HCT116 (cell line): ENCODE measurements at regions not wholly inside any gene's neighbourhood (a gene's known extent, or its start where the extent isn't known, plus 50 kb on each side); places are given as distances from the start of the nearest gene placed in this dataset.

ENCODE experiments used
- ATAC-seq: fragments of 200-7000 bp; cut with Tn5 transposase; 2 replicates; pipeline ENCODE4 v1.9.1; 2020; ENCODE audit warnings: mild to moderate bottlenecking, moderate library complexity
- BruUV-seq: library from RNA; stranded (reverse); fragments of 400-500 nt; replicated peaks from 2 replicates; lab custom pipeline; 2021; lab: Mats Ljungman, UMichigan
- CTCF ChIA-PET: fragments of 300-600 bp; sonication (Branson Sonifier 250); formaldehyde crosslinking; loops from one replicate; lab custom pipeline; 2021; ENCODE audit warnings: antibody characterized with exemption; lab: Charles Lee
- POLR2A ChIA-PET: fragments of 300-600, 350-600 bp; sonication (Branson Sonifier 250); formaldehyde crosslinking; loops from one replicate; lab custom pipeline; 2021; ENCODE audit warnings: antibody characterized with exemption; lab: Charles Lee
- RAD21 ChIA-PET, 2 experiments: fragments of 300-600 bp; sonication (Branson Sonifier 250); formaldehyde crosslinking; loops; one replicate each; lab custom pipeline; 2023; ENCODE audit warnings: low total read pairs in 2 of 2; ENCODE audit not compliant: uncharacterized antibody in 2 of 2, unreplicated experiment in 2 of 2, low non-redundant PET in 1 of 2; lab: Charles Lee
- DNase-seq: peaks from one replicate; pipeline ENCODE4 v3.0.0-alpha.2; 2010; ENCODE audit warnings: low read depth, low spot score
- H2AFZ ChIP-seq: fragments of 200-600 bp; shearing (Covaris generic), sonication (generic); 2 replicates; pipeline ENCODE4 v1.6.1; 2017; ENCODE audit warnings: low read depth, mixed run types, mixed read lengths, antibody characterized with exemption, low read length; ENCODE audit not compliant: poor library complexity, severe bottlenecking
- H3K27ac ChIP-seq: 2 replicates; pipeline ENCODE4 v1.5.1; 2012; ENCODE audit warnings: low read depth, low read length
- H3K27me3 ChIP-seq: fragments of 200-600 bp; sonication (generic); 2 replicates; pipeline ENCODE4 v1.6.1; 2016; ENCODE audit warnings: mixed run types, low read length, mixed read lengths; ENCODE audit not compliant: insufficient read depth
- H3K36me3 ChIP-seq, 2 experiments: fragments of 200-500 bp in 1 of 2; fragments of 200-600 bp in 1 of 2; sonication (Bioruptor generic) in 1 of 2; sonication (generic) in 1 of 2; 2 replicates each; pipeline versions ENCODE4 v1.5.1 to v1.6.1; 2014 to 2016; ENCODE audit warnings: low read length in 2 of 2, inconsistent platforms in 1 of 2, mixed read lengths in 1 of 2, mixed run types in 1 of 2; ENCODE audit not compliant: insufficient read depth in 2 of 2, control insufficient read depth in 1 of 2
- H3K4me1 ChIP-seq, 2 experiments: fragments of 200-600 bp in 1 of 2; sonication (generic) in 1 of 2; 2 replicates each; pipeline versions ENCODE4 v1.5.1 to v1.6.1; 2012 to 2017; ENCODE audit warnings: low read length in 2 of 2, inconsistent platforms in 1 of 2, mild to moderate bottlenecking in 1 of 2, mixed read lengths in 1 of 2, mixed run types in 1 of 2, moderate library complexity in 1 of 2; ENCODE audit not compliant: insufficient read depth in 2 of 2, control insufficient read depth in 1 of 2
- H3K4me2 ChIP-seq: fragments of 200-600 bp; sonication (generic); 2 replicates; pipeline ENCODE4 v1.6.1; 2017; ENCODE audit warnings: mixed run types, low read length, mixed read lengths
- H3K4me3 ChIP-seq, 2 experiments: fragments of 200-600 bp in 1 of 2; sonication (generic) in 1 of 2; replicated peaks in 1 of 2; 2 replicates each; pipeline ENCODE4 v1.5.1; 2011 to 2016; ENCODE audit warnings: low read length in 2 of 2, control low read depth in 1 of 2, low read depth in 1 of 2, mild to moderate bottlenecking in 1 of 2, mixed read lengths in 1 of 2, mixed run types in 1 of 2
- H3K79me2 ChIP-seq: fragments of 200-600 bp; sonication (generic); 2 replicates; pipeline ENCODE4 v1.6.1; 2017; ENCODE audit warnings: mild to moderate bottlenecking, mixed run types, low read length, moderate library complexity, mixed read lengths; ENCODE audit not compliant: insufficient read depth
- H3K9ac ChIP-seq: fragments of 200-600 bp; sonication (generic); 2 replicates; pipeline ENCODE4 v1.6.1; 2016; ENCODE audit warnings: low read length, mixed read lengths
- H3K9me2 ChIP-seq: fragments of 200-600 bp; sonication (generic), shearing (Covaris generic); 2 replicates; pipeline ENCODE4 v1.6.1; 2017; ENCODE audit warnings: mixed run types, mild to moderate bottlenecking, moderate library complexity; ENCODE audit not compliant: insufficient read depth
- H3K9me3 ChIP-seq, 2 experiments: fragments of 200-500 bp in 1 of 2; fragments of 200-600 bp in 1 of 2; sonication (Bioruptor generic) in 1 of 2; sonication (generic) in 1 of 2; 2 replicates each; pipeline ENCODE4 v1.6.1; 2014 to 2017; ENCODE audit warnings: low read length in 2 of 2, mixed read lengths in 2 of 2, inconsistent platforms in 1 of 2, low read depth in 1 of 2, mild to moderate bottlenecking in 1 of 2, mixed run types in 1 of 2, moderate library complexity in 1 of 2; ENCODE audit not compliant: control insufficient read depth in 1 of 2, insufficient read depth in 1 of 2
- H4K20me1 ChIP-seq: fragments of 200-600 bp; sonication (generic), shearing (Covaris generic); 2 replicates; pipeline ENCODE4 v1.6.1; 2017; ENCODE audit warnings: mixed run types, mild to moderate bottlenecking, moderate library complexity; ENCODE audit not compliant: insufficient read depth
- CBX3 ChIP-seq: IDR thresholded peaks from 2 replicates; pipeline ENCODE4 v1.6.1; 2012; ENCODE audit warnings: low read depth
- CEBPB ChIP-seq: IDR thresholded peaks from 2 replicates; pipeline ENCODE4 v1.6.1; 2012; ENCODE audit warnings: low read depth
- FOSL1 ChIP-seq: IDR thresholded peaks from 2 replicates; pipeline ENCODE4 v1.6.1; 2012; ENCODE audit warnings: low read depth
- YY1 ChIP-seq: IDR thresholded peaks from 2 replicates; pipeline ENCODE4 v1.6.1; 2011; ENCODE audit warnings: low read length, low read depth, moderate library complexity, mild to moderate bottlenecking; ENCODE audit not compliant: insufficient replicate concordance; ENCODE audit errors: extremely low read depth
- ZBTB33 ChIP-seq: IDR thresholded peaks from 2 replicates; pipeline ENCODE4 v1.6.1; 2011; ENCODE audit warnings: mild to moderate bottlenecking, low read length, moderate library complexity; ENCODE audit not compliant: insufficient replicate concordance; ENCODE audit errors: extremely low read depth
- intact Hi-C: fragments of 100-400 bp; cut with micrococcal nuclease; formaldehyde crosslinking; loops from 2 replicates; pipeline ENCODE4 v1.10.0; 2022

- no peak overlapping the region for H3K4me3 ChIP-seq
- no peak overlapping the region for H2AFZ ChIP-seq
- no peak for DNase-seq
- H3K36me3 ChIP-seq = no peaks in the 10 kb centered on the region
- no peak for ATAC-seq
- RAD21 ChIA-PET = no interaction called here
- TF ChIP-seq CBX3 = no peak
- no peak for TF ChIP-seq FOSL1
- TF ChIP-seq ZBTB33 = no peak
- TF ChIP-seq CEBPB = no peak
- TF ChIP-seq YY1 = no peak
- TF ChIP-seq, all 23 proteins: peak for 0
- Histone ChIP-seq H3K9ac (no peak overlapping the region), H3K4me1 (no peaks in the 10 kb centered on the region), H4K20me1 (no peaks in the 10 kb centered on the region), H3K27ac (no peak overlapping the region), H3K27me3 (no peaks in the 10 kb centered on the region), H3K9me3 (peaks cover 0 to 18% of the 10 kb centered on the region in 2 experiments; a peak in 2 of 4 replicates), H3K9me2 (no peaks in the 10 kb centered on the region), H3K79me2 (no peaks in the 10 kb centered on the region), H3K4me2 (no peak overlapping the region)
- no TSS peak for BruUV-seq
- POLR2A ChIA-PET = no interaction called here
- CTCF ChIA-PET = no interaction called here
- intact Hi-C loops = no loop called here
Measured at GRCh38 chr20:21941941-21942805, 236.7 kb downstream of the PAX1 start.
